Panc1 (cell line): ENCODE measurements at regions not wholly inside any gene's neighbourhood (a gene's known extent, or its start where the extent isn't known, plus 50 kb on each side); places are given as distances from the start of the nearest gene placed in this dataset.

Experiments
- ATAC-seq: fragments of 200-7000 bp; cut with Tn5 transposase; 2 replicates; pipeline ENCODE4 v1.9.1; 2020; ENCODE audit warnings: mild to moderate bottlenecking, moderate library complexity
- BruUV-seq: library from RNA; stranded (reverse); fragments of 400-500 nt; replicated peaks from 2 replicates; lab custom pipeline; 2021; lab: Mats Ljungman, UMichigan
- CTCF ChIA-PET: fragments of 300-600 bp; sonication (Branson Sonifier 250); formaldehyde crosslinking; loops from one replicate; lab custom pipeline; 2022; ENCODE audit warnings: antibody characterized with exemption; lab: Charles Lee
- POLR2A ChIA-PET: fragments of 300-600 bp; sonication (Branson Sonifier 250); formaldehyde crosslinking; loops from one replicate; lab custom pipeline; 2022; ENCODE audit warnings: antibody characterized with exemption; lab: Charles Lee
- DNase-seq: peaks from one replicate; pipeline ENCODE4 v3.0.0-alpha.2; 2010; ENCODE audit warnings: low read depth, low spot score
- H3K27ac ChIP-seq: 2 replicates; pipeline ENCODE4 v1.5.1; 2011; ENCODE audit warnings: mild to moderate bottlenecking, low read length, inconsistent platforms
- H3K27me3 ChIP-seq: fragments of 200-500 bp; sonication (Bioruptor generic); 2 replicates; pipeline ENCODE4 v1.6.0; 2014; ENCODE audit warnings: low read length, inconsistent platforms; ENCODE audit not compliant: control insufficient read depth, insufficient read depth
- H3K36me3 ChIP-seq: fragments of 200-500 bp; sonication (Bioruptor generic); 2 replicates; pipeline ENCODE4 v1.5.1; 2014; ENCODE audit warnings: inconsistent platforms, mild to moderate bottlenecking, low read length, moderate library complexity; ENCODE audit not compliant: control insufficient read depth, insufficient read depth
- H3K4me1 ChIP-seq: 2 replicates; pipeline ENCODE4 v1.5.1; 2011; ENCODE audit warnings: inconsistent platforms, mild to moderate bottlenecking, low read length, moderate library complexity; ENCODE audit not compliant: control insufficient read depth, insufficient read depth
- H3K4me3 ChIP-seq, 2 experiments: 2 replicates each; pipeline ENCODE4 v1.5.1; 2011 to 2012; ENCODE audit warnings: low read depth in 2 of 2, low read length in 2 of 2, mild to moderate bottlenecking in 2 of 2, inconsistent platforms in 1 of 2, moderate library complexity in 1 of 2
- H3K9me3 ChIP-seq: fragments of 200-500 bp; sonication (Bioruptor generic); 2 replicates; pipeline ENCODE4 v1.5.1; 2014; ENCODE audit warnings: low read depth, mild to moderate bottlenecking, inconsistent platforms, low read length, moderate library complexity; ENCODE audit not compliant: control insufficient read depth, insufficient read depth
- POLR2AphosphoS5 ChIP-seq: IDR thresholded peaks from 2 replicates; pipeline ENCODE4 v1.6.1; 2012; ENCODE audit warnings: mild to moderate bottlenecking, low read depth, low read length, moderate library complexity
- REST ChIP-seq, 2 experiments: IDR thresholded peaks; 2 replicates each; pipeline ENCODE4 v1.6.1; 2011 to 2012; ENCODE audit warnings: low read depth in 2 of 2, control low read depth in 1 of 2, low read length in 1 of 2, mild to moderate bottlenecking in 1 of 2, moderate library complexity in 1 of 2; ENCODE audit not compliant: insufficient read depth in 1 of 2
- SIN3A ChIP-seq: IDR thresholded peaks from 2 replicates; pipeline ENCODE4 v1.6.1; 2012; ENCODE audit warnings: low read depth, mild to moderate bottlenecking, low read length, moderate library complexity, borderline replicate concordance; ENCODE audit not compliant: insufficient read depth
- TCF7L2 ChIP-seq: IDR thresholded peaks from 2 replicates; pipeline ENCODE4 v1.6.1; 2011; ENCODE audit warnings: mild to moderate bottlenecking, low read depth, low read length, inconsistent platforms
- in situ Hi-C: cut with HindIII; loops from 2 replicates; pipeline ENCODE4 v1.10.0; 2016; ENCODE audit warnings: low sequenced_read_pairs, low pct_unique_long_range_greater_than_20kb
- intact Hi-C: fragments of 100-400 bp; cut with micrococcal nuclease; formaldehyde crosslinking; loops from one replicate; pipeline ENCODE4 v1.10.0; 2022; ENCODE audit not compliant: unreplicated experiment
- TF ChIP-seq, protein P1 (sequence below): fragments of 450-650 bp; IDR thresholded peaks from 2 replicates; pipeline ENCODE4 v1.5.1; 2017; ENCODE audit warnings: mild to moderate bottlenecking

DNA sequence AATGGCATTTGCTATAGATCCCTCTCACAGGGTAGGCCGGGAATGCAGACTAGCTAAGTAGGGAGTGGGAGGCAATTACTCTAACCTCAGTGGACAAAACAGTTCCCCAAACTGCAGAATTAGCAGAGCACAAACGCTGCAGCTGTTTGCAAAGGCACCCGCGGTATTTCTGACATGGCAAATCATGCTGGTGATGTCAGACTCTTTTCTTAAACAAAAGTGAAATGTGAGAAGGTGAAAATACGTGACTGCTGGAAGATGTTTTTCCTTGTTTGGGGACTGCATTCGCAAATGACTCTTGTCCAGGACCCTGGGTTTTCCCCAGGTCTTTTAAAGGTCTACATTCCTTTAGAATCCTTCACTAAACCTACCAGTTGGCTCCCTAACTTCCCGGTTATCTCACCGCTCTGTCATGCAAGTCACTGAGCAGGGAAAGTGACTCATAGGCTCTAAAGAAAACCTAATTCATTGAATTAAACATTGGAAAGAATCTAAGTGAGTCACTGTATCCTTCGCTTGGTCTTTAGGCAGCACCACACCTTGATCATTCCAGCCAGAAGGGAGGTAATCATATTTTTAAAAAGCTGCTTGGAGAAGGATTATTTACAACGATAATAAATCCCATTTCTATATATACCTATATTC, 91.5 kb upstream of the DNAH5 start:
- peak; percentile 81 for ATAC-seq
- CTCF ChIA-PET: interaction anchor here (1.3 kb wide), 1 partner anchor 72 kb away, joined by 3 read pairs; no protein-coding TSS in a partner anchor

GRCh38 chr5:14034963-14035362, 90.5 kb upstream of the DNAH5 start:
- H3K4me1 ChIP-seq: peaks cover 50% of the 10 kb centered on the region
- BruUV-seq: no TSS peak
- H3K27ac ChIP-seq: peak overlapping the region; percentile 100
- CTCF ChIA-PET: interaction anchor here (1.3 kb wide), 1 partner anchor 73 kb away, joined by 3 read pairs; no protein-coding TSS in a partner anchor
- H3K4me3 ChIP-seq: no peak overlapping the region
- in situ Hi-C loops (no loop called here), intact Hi-C loops (loop anchor here (5.0 kb wide), 2 partner anchors 43 to 72 kb away; no protein-coding TSS in a partner anchor)
- peaks cover 8% of the 10 kb centered on the region; the same call in 1 of the 2 replicates for H3K9me3 ChIP-seq
- TF ChIP-seq, protein P1, sequence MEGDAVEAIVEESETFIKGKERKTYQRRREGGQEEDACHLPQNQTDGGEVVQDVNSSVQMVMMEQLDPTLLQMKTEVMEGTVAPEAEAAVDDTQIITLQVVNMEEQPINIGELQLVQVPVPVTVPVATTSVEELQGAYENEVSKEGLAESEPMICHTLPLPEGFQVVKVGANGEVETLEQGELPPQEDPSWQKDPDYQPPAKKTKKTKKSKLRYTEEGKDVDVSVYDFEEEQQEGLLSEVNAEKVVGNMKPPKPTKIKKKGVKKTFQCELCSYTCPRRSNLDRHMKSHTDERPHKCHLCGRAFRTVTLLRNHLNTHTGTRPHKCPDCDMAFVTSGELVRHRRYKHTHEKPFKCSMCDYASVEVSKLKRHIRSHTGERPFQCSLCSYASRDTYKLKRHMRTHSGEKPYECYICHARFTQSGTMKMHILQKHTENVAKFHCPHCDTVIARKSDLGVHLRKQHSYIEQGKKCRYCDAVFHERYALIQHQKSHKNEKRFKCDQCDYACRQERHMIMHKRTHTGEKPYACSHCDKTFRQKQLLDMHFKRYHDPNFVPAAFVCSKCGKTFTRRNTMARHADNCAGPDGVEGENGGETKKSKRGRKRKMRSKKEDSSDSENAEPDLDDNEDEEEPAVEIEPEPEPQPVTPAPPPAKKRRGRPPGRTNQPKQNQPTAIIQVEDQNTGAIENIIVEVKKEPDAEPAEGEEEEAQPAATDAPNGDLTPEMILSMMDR: no peak
- TF ChIP-seq TCF7L2 (no peak), SIN3A (no peak), REST (IDR thresholded peaks at IDR 0.05; ENCODE audit: insufficient read depth in 1 of 2, low read depth in 2 of 2, low read length in 1 of 2) (no peak), POLR2AphosphoS5 (no peak; the same call in 1 of the 2 replicates)
- ATAC-seq: no peak
- no peaks in the 10 kb centered on the region for H3K27me3 ChIP-seq
- POLR2A ChIA-PET: interaction anchor here (2.0 kb wide), 1 partner anchor 24 kb away, joined by 14 read pairs; no protein-coding TSS in a partner anchor
- DNase-seq: no peak
- no peaks in the 10 kb centered on the region for H3K36me3 ChIP-seq

More for the DNA sequence above, 91.5 kb upstream of the DNAH5 start:
- peaks cover 8% of the 10 kb centered on the region; the same call in 1 of the 2 replicates for H3K9me3 ChIP-seq
- TF ChIP-seq TCF7L2 (peak; percentile 74), REST (IDR thresholded peaks at IDR 0.05; ENCODE audit: insufficient read depth in 1 of 2, low read depth in 2 of 2, low read length in 1 of 2) (no peak), POLR2AphosphoS5 (peak; percentile 80; the same call in 1 of the 2 replicates), SIN3A (0 out of 2 replicates have a peak, but pooled peaks have one; percentile 59)
- POLR2A ChIA-PET: interaction anchor here (0.8 to 2.0 kb wide), 3 partner anchors 25 to 128 kb away, joined by 3 to 14 read pairs (median 3); no protein-coding TSS in a partner anchor
- H3K4me3 ChIP-seq: peak overlapping the region; percentile 10 to 35
- H3K36me3 ChIP-seq: no peaks in the 10 kb centered on the region
- intact Hi-C loops (loop anchor here (2.0 to 5.0 kb wide), 3 partner anchors 44 to 107 kb away; partner anchors contain the start of gene TRIO), in situ Hi-C loops (no loop called here)
- peak overlapping the region; percentile 100 for H3K27ac ChIP-seq
- H3K4me1 ChIP-seq: peaks cover 58% of the 10 kb centered on the region
- H3K27me3 ChIP-seq: no peaks in the 10 kb centered on the region
- BruUV-seq: no TSS peak
- DNase-seq: peak; percentile 99
